Lower lobe of right lung (tissue), 2 donors: ENCODE measurements at regions not wholly inside any gene's neighbourhood (a gene's known extent, or its start where the extent isn't known, plus 50 kb on each side); places are given as distances from the start of the nearest gene placed in this dataset.

Source experiments
- ATAC-seq, 2 donors: fragments of 200-7000 bp; cut with Tn5 transposase; one replicate each; pipeline ENCODE4 v1.9.1; 2020 to 2022; ENCODE audit warnings: mild to moderate bottlenecking in 2 of 2, moderate library complexity in 2 of 2
- DNase-seq: peaks from one replicate; pipeline ENCODE4 v3.0.0-alpha.2; 2020
- H3K27ac ChIP-seq: fragments of 200-600 bp; one replicate; pipeline ENCODE4 v1.8.0; 2022
- H3K27me3 ChIP-seq: fragments of 200-600 bp; one replicate; pipeline ENCODE4 v1.8.0; 2022; ENCODE audit warnings: low read depth
- H3K36me3 ChIP-seq: fragments of 200-600 bp; one replicate; pipeline ENCODE4 v1.8.0; 2022; ENCODE audit warnings: mild to moderate bottlenecking
- H3K4me1 ChIP-seq: fragments of 200-600 bp; one replicate; pipeline ENCODE4 v1.8.0; 2022
- H3K4me3 ChIP-seq: fragments of 200-600 bp; one replicate; pipeline ENCODE4 v1.8.0; 2022; ENCODE audit warnings: mild to moderate bottlenecking
- H3K9me3 ChIP-seq: fragments of 200-600 bp; one replicate; pipeline ENCODE4 v1.8.0; 2022
- intact Hi-C: fragments of 100-400 bp; cut with DNase I; formaldehyde crosslinking; loops from one replicate; pipeline ENCODE4 v1.11.0; 2022
- TF ChIP-seq, protein P1 (sequence below): fragments of 200-600 bp; IDR thresholded peaks from one replicate; pipeline ENCODE4 v1.8.0; 2022; ENCODE audit warnings: antibody characterized with exemption, mild to moderate bottlenecking
- donor health status: DM: no; HTN: yes; CAD: no; lungs with severe emphysema.

- Histone ChIP-seq H3K4me1 (no peaks in the 10 kb centered on the region), H3K4me3 (no peak overlapping the region), H3K27ac (no peak overlapping the region), H3K36me3 (no peaks in the 10 kb centered on the region), H3K27me3 (no peaks in the 10 kb centered on the region), H3K9me3 (no peaks in the 10 kb centered on the region)
- ATAC-seq (no peak), DNase-seq (no peak)
- intact Hi-C loops: no loop called here
- TF ChIP-seq, protein P1, sequence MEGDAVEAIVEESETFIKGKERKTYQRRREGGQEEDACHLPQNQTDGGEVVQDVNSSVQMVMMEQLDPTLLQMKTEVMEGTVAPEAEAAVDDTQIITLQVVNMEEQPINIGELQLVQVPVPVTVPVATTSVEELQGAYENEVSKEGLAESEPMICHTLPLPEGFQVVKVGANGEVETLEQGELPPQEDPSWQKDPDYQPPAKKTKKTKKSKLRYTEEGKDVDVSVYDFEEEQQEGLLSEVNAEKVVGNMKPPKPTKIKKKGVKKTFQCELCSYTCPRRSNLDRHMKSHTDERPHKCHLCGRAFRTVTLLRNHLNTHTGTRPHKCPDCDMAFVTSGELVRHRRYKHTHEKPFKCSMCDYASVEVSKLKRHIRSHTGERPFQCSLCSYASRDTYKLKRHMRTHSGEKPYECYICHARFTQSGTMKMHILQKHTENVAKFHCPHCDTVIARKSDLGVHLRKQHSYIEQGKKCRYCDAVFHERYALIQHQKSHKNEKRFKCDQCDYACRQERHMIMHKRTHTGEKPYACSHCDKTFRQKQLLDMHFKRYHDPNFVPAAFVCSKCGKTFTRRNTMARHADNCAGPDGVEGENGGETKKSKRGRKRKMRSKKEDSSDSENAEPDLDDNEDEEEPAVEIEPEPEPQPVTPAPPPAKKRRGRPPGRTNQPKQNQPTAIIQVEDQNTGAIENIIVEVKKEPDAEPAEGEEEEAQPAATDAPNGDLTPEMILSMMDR: no peak
These were observed 150.0 kb upstream of the PLEKHA5 start for GRCh38 chr12:18979401-18980126.

DNA sequence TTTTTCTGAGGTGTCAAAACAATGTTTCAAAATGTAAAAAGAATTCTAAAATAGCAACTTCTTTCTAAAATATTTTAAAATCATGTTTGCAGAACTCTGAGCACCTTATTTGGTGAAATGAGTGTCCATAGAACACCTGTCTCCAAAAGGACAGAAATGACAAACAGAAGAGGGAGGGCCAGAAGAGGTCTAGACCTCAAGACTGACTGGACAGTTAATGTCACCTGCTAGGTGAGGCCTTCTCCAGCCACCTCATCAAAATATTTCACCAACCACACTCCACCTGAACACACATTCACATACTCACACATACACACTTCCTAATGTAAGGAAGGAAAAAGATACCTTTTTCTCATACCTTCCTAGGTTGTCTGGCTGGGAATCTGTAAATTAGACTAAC is 147.8 kb upstream of the PLEKHA5 start:
- ATAC-seq: no peak
- TF ChIP-seq, protein P1: no peak
- no peak overlapping the region for H3K27ac ChIP-seq
- no peaks in the 10 kb centered on the region for H3K27me3 ChIP-seq
- intact Hi-C loops: no loop called here
- no peaks in the 10 kb centered on the region for H3K9me3 ChIP-seq
- no peak for DNase-seq
- H3K4me1 ChIP-seq: no peaks in the 10 kb centered on the region
- no peaks in the 10 kb centered on the region for H3K36me3 ChIP-seq
- no peak overlapping the region for H3K4me3 ChIP-seq

- intact Hi-C loops: no loop called here
- H3K27ac ChIP-seq: no peak overlapping the region
- no peak for DNase-seq
- no peaks in the 10 kb centered on the region for H3K4me1 ChIP-seq
- H3K4me3 ChIP-seq: no peak overlapping the region
- no peaks in the 10 kb centered on the region for H3K27me3 ChIP-seq
- H3K9me3 ChIP-seq: no peaks in the 10 kb centered on the region
- TF ChIP-seq, protein P1: no peak
- H3K36me3 ChIP-seq: no peaks in the 10 kb centered on the region
- no peak for ATAC-seq
These were observed 147.1 kb upstream of the PLEKHA5 start for GRCh38 chr12:18982226-18982949.

GRCh38 chr12:18983854-18984253 is 145.7 kb upstream of the PLEKHA5 start:
- H3K27me3 ChIP-seq: no peaks in the 10 kb centered on the region
- no peaks in the 10 kb centered on the region for H3K4me1 ChIP-seq
- H3K27ac ChIP-seq: no peak overlapping the region
- no peaks in the 10 kb centered on the region for H3K9me3 ChIP-seq
- ATAC-seq (no peak), DNase-seq (no peak)
- H3K4me3 ChIP-seq: no peak overlapping the region
- TF ChIP-seq, protein P1: no peak
- H3K36me3 ChIP-seq: no peaks in the 10 kb centered on the region
- intact Hi-C loops: no loop called here

DNA sequence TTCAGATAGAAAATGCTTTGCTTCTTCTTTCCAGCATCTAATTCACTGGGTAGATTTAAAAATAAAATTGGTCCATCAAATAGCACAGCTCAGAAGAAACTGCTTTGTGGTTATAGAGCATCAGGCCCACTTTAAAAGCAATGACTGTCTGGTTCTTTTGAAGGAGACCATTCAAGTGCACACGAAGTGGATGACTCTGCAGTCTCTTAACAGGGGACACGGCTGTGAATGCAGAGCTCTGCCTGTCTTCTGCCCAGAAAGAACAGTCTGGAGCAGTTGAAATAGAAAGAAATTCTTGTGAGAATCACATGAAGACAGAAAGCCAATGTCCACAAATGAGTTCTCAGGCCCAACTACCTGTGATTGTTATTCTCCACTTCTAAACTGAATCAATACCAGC is 138.7 kb upstream of the PLEKHA5 start:
- no peaks in the 10 kb centered on the region for H3K4me1 ChIP-seq
- no peaks in the 10 kb centered on the region for H3K27me3 ChIP-seq
- TF ChIP-seq, protein P1: no peak
- intact Hi-C loops: no loop called here
- H3K4me3 ChIP-seq: no peak overlapping the region
- no peaks in the 10 kb centered on the region for H3K36me3 ChIP-seq
- no peak overlapping the region for H3K27ac ChIP-seq
- DNase-seq (no peak), ATAC-seq (no peak)
- no peaks in the 10 kb centered on the region for H3K9me3 ChIP-seq
